ENCODE measurements at regions not wholly inside any gene's neighbourhood (a gene's known extent, or its start where the extent isn't known, plus 50 kb on each side); places are given as distances from the start of the nearest gene placed in this dataset.

GRCh38 chr3:176697284-176697889 lies 499.9 kb downstream of the TBL1XR1 start:
- DNase-seq = no peak

GRCh38 chr3:176696816-176697215 lies 500.5 kb downstream of the TBL1XR1 start:
- DNase-seq = no peak

- DNase-seq = no peak
These were observed 504.1 kb downstream of the TBL1XR1 start for GRCh38 chr3:176692966-176693785.

- DNase-seq = no peak
These were observed 504.9 kb downstream of the TBL1XR1 start for GRCh38 chr3:176692199-176692965.

GRCh38 chr3:176690083-176690869 lies 507.0 kb downstream of the TBL1XR1 start:
- DNase-seq = no peak

GRCh38 chr3:176687754-176688153 lies 509.5 kb downstream of the TBL1XR1 start:
- no peak for DNase-seq

GRCh38 chr3:176683382-176683781 lies 513.9 kb downstream of the TBL1XR1 start:
- no peak for DNase-seq

- DNase-seq = no peak
These were observed 533.1 kb downstream of the TBL1XR1 start for GRCh38 chr3:176663837-176664831.

GRCh38 chr3:176663387-176663786 lies 533.9 kb downstream of the TBL1XR1 start:
- no peak for DNase-seq

- no peak for DNase-seq
These were observed 535.8 kb downstream of the TBL1XR1 start for GRCh38 chr3:176661432-176661964.

- DNase-seq = no peak
These were observed 541.7 kb downstream of the TBL1XR1 start for GRCh38 chr3:176655404-176656094.

- DNase-seq = no peak
These were observed 545.7 kb downstream of the TBL1XR1 start for GRCh38 chr3:176651622-176652021.

GRCh38 chr3:176650478-176650877 lies 546.8 kb downstream of the TBL1XR1 start:
- DNase-seq = no peak

- no peak for DNase-seq
These were observed 549.3 kb downstream of the TBL1XR1 start for GRCh38 chr3:176647987-176648386.

- DNase-seq = no peak
These were observed 563.8 kb downstream of the TBL1XR1 start for GRCh38 chr3:176633511-176633910.

- DNase-seq = no peak
These were observed 564.4 kb downstream of the TBL1XR1 start for GRCh38 chr3:176632925-176633324.

GRCh38 chr3:176631165-176631564 lies 566.1 kb downstream of the TBL1XR1 start:
- DNase-seq = no peak

- no peak for DNase-seq
These were observed 569.1 kb downstream of the TBL1XR1 start for GRCh38 chr3:176628101-176628639.

GRCh38 chr3:176623468-176624150 lies 573.7 kb downstream of the TBL1XR1 start:
- DNase-seq = no peak

GRCh38 chr3:176619833-176620232 lies 577.4 kb downstream of the TBL1XR1 start:
- no peak for DNase-seq

Measured in stimulated activated CD4-positive, alpha-beta T cell treated with anti-CD3 and anti-CD28 coated beads, Interleukin-15, amount 100 ng/mL, for 24 hours (primary cell).